ENCODE measurements at regions not wholly inside any gene's neighbourhood (a gene's known extent, or its start where the extent isn't known, plus 50 kb on each side); places are given as distances from the start of the nearest gene placed in this dataset.
"Not testable (repeated sequence)": the region's sequence is repeated elsewhere in the genome, so short reads cannot be mapped to it uniquely, and the experiment has no call there.

GRCh38 chrX:116732214-116732613 lies 269.4 kb upstream of the CT83 start:
- Histone ChIP-seq H3K4me1 (ENCODE audit: control insufficient read depth, low read depth, low read length) (peaks cover 1% of the 10 kb centered on the region), H3K27me3 (ENCODE audit: control insufficient read depth, insufficient read depth, low read length) (no peaks in the 10 kb centered on the region), H3K4me3 (ENCODE audit: low read length) (no peak overlapping the region), H3K9ac (ENCODE audit: low read length) (no peak overlapping the region), H3K27ac (ENCODE audit: low read length) (no peak overlapping the region), H3K36me3 (ENCODE audit: control insufficient read depth, low read depth, low read length) (no peaks in the 10 kb centered on the region), H3K9me3 (ENCODE audit: control insufficient read depth, low read depth, low read length) (no peaks in the 10 kb centered on the region)

- Histone ChIP-seq H3K9ac (ENCODE audit: low read length) (no peak overlapping the region), H3K4me1 (ENCODE audit: control insufficient read depth, low read depth, low read length) (peaks cover 12% of the 10 kb centered on the region), H3K36me3 (ENCODE audit: control insufficient read depth, low read depth, low read length) (no peaks in the 10 kb centered on the region), H3K27me3 (ENCODE audit: control insufficient read depth, insufficient read depth, low read length) (no peaks in the 10 kb centered on the region), H3K27ac (ENCODE audit: low read length) (peak overlapping the region; percentile 57), H3K9me3 (ENCODE audit: control insufficient read depth, low read depth, low read length) (no peaks in the 10 kb centered on the region), H3K4me3 (ENCODE audit: low read length) (peak overlapping the region; percentile 17)
Observed at GRCh38 chrX:116726806-116727205, 264.0 kb upstream of the CT83 start.

- no peak overlapping the region for H3K27ac ChIP-seq (ENCODE audit: low read length)
- no peaks in the 10 kb centered on the region for H3K9me3 ChIP-seq (ENCODE audit: control insufficient read depth, low read depth, low read length)
- no peak overlapping the region for H3K9ac ChIP-seq (ENCODE audit: low read length)
- no peak overlapping the region for H3K4me3 ChIP-seq (ENCODE audit: low read length)
- H3K27me3 ChIP-seq (ENCODE audit: control insufficient read depth, insufficient read depth, low read length) = no peaks in the 10 kb centered on the region
- H3K4me1 ChIP-seq (ENCODE audit: control insufficient read depth, low read depth, low read length) = no peaks in the 10 kb centered on the region
- no peaks in the 10 kb centered on the region for H3K36me3 ChIP-seq (ENCODE audit: control insufficient read depth, low read depth, low read length)
Observed at GRCh38 chrX:116694046-116694445, 231.3 kb upstream of the CT83 start.

- H3K36me3 ChIP-seq (ENCODE audit: control insufficient read depth, low read depth, low read length) = not testable (repeated sequence)
Observed at GRCh38 chrX:116679544-116679943, 216.8 kb upstream of the CT83 start.

GRCh38 chrX:116667346-116668134 lies 204.8 kb upstream of the CT83 start:
- no peaks in the 10 kb centered on the region for H3K36me3 ChIP-seq (ENCODE audit: control insufficient read depth, low read depth, low read length)
- H3K27me3 ChIP-seq (ENCODE audit: control insufficient read depth, insufficient read depth, low read length) = no peaks in the 10 kb centered on the region
- H3K4me3 ChIP-seq (ENCODE audit: low read length) = no peak overlapping the region
- no peaks in the 10 kb centered on the region for H3K9me3 ChIP-seq (ENCODE audit: control insufficient read depth, low read depth, low read length)
- H3K27ac ChIP-seq (ENCODE audit: low read length) = no peak overlapping the region
- H3K4me1 ChIP-seq (ENCODE audit: control insufficient read depth, low read depth, low read length) = no peaks in the 10 kb centered on the region
- H3K9ac ChIP-seq (ENCODE audit: low read length) = no peak overlapping the region

More at GRCh38 chrX:116679544-116679943, 216.8 kb upstream of the CT83 start:
- H3K9ac ChIP-seq (ENCODE audit: low read length); H3K4me3 ChIP-seq (ENCODE audit: low read length); H3K4me1 ChIP-seq (ENCODE audit: control insufficient read depth, low read depth, low read length); H3K27me3 ChIP-seq (ENCODE audit: control insufficient read depth, insufficient read depth, low read length); H3K9me3 ChIP-seq (ENCODE audit: control insufficient read depth, low read depth, low read length); H3K27ac ChIP-seq (ENCODE audit: low read length): not testable (repeated sequence)

GRCh38 chrX:116657071-116657470 lies 194.3 kb upstream of the CT83 start:
- H3K27ac ChIP-seq (ENCODE audit: low read length) = no peak overlapping the region
- H3K4me3 ChIP-seq (ENCODE audit: low read length) = no peak overlapping the region
- no peaks in the 10 kb centered on the region for H3K27me3 ChIP-seq (ENCODE audit: control insufficient read depth, insufficient read depth, low read length)
- no peaks in the 10 kb centered on the region for H3K9me3 ChIP-seq (ENCODE audit: control insufficient read depth, low read depth, low read length)
- H3K36me3 ChIP-seq (ENCODE audit: control insufficient read depth, low read depth, low read length) = no peaks in the 10 kb centered on the region
- no peak overlapping the region for H3K9ac ChIP-seq (ENCODE audit: low read length)
- H3K4me1 ChIP-seq (ENCODE audit: control insufficient read depth, low read depth, low read length) = peaks cover 4% of the 10 kb centered on the region

GRCh38 chrX:116628464-116628863 lies 165.7 kb upstream of the CT83 start:
- H3K4me1 ChIP-seq (ENCODE audit: control insufficient read depth, low read depth, low read length) = no peaks in the 10 kb centered on the region
- H3K27ac ChIP-seq (ENCODE audit: low read length) = no peak overlapping the region
- H3K4me3 ChIP-seq (ENCODE audit: low read length) = no peak overlapping the region
- no peaks in the 10 kb centered on the region for H3K9me3 ChIP-seq (ENCODE audit: control insufficient read depth, low read depth, low read length)
- no peak overlapping the region for H3K9ac ChIP-seq (ENCODE audit: low read length)
- H3K27me3 ChIP-seq (ENCODE audit: control insufficient read depth, insufficient read depth, low read length) = no peaks in the 10 kb centered on the region
- no peaks in the 10 kb centered on the region for H3K36me3 ChIP-seq (ENCODE audit: control insufficient read depth, low read depth, low read length)

GRCh38 chrX:116618546-116618945 lies 155.8 kb upstream of the CT83 start:
- H3K36me3 ChIP-seq (ENCODE audit: control insufficient read depth, low read depth, low read length) = no peaks in the 10 kb centered on the region
- no peak overlapping the region for H3K4me3 ChIP-seq (ENCODE audit: low read length)
- H3K9ac ChIP-seq (ENCODE audit: low read length) = no peak overlapping the region
- no peaks in the 10 kb centered on the region for H3K27me3 ChIP-seq (ENCODE audit: control insufficient read depth, insufficient read depth, low read length)
- no peaks in the 10 kb centered on the region for H3K4me1 ChIP-seq (ENCODE audit: control insufficient read depth, low read depth, low read length)
- no peak overlapping the region for H3K27ac ChIP-seq (ENCODE audit: low read length)
- H3K9me3 ChIP-seq (ENCODE audit: control insufficient read depth, low read depth, low read length) = no peaks in the 10 kb centered on the region

GRCh38 chrX:116607776-116608175 lies 145.0 kb upstream of the CT83 start:
- Histone ChIP-seq H3K36me3 (ENCODE audit: control insufficient read depth, low read depth, low read length) (no peaks in the 10 kb centered on the region), H3K9me3 (ENCODE audit: control insufficient read depth, low read depth, low read length) (no peaks in the 10 kb centered on the region), H3K9ac (ENCODE audit: low read length) (no peak overlapping the region), H3K27ac (ENCODE audit: low read length) (no peak overlapping the region), H3K4me1 (ENCODE audit: control insufficient read depth, low read depth, low read length) (no peaks in the 10 kb centered on the region), H3K27me3 (ENCODE audit: control insufficient read depth, insufficient read depth, low read length) (no peaks in the 10 kb centered on the region), H3K4me3 (ENCODE audit: low read length) (no peak overlapping the region)

- no peaks in the 10 kb centered on the region for H3K27me3 ChIP-seq (ENCODE audit: control insufficient read depth, insufficient read depth, low read length)
- no peaks in the 10 kb centered on the region for H3K36me3 ChIP-seq (ENCODE audit: control insufficient read depth, low read depth, low read length)
- H3K4me3 ChIP-seq (ENCODE audit: low read length) = no peak overlapping the region
- H3K9me3 ChIP-seq (ENCODE audit: control insufficient read depth, low read depth, low read length) = no peaks in the 10 kb centered on the region
- H3K4me1 ChIP-seq (ENCODE audit: control insufficient read depth, low read depth, low read length) = no peaks in the 10 kb centered on the region
- no peak overlapping the region for H3K9ac ChIP-seq (ENCODE audit: low read length)
- H3K27ac ChIP-seq (ENCODE audit: low read length) = no peak overlapping the region
Observed at GRCh38 chrX:116605576-116605975, 142.8 kb upstream of the CT83 start.

GRCh38 chrX:116596010-116596409 lies 133.2 kb upstream of the CT83 start:
- H3K27me3 ChIP-seq (ENCODE audit: control insufficient read depth, insufficient read depth, low read length) = no peaks in the 10 kb centered on the region
- no peak overlapping the region for H3K9ac ChIP-seq (ENCODE audit: low read length)
- H3K9me3 ChIP-seq (ENCODE audit: control insufficient read depth, low read depth, low read length) = no peaks in the 10 kb centered on the region
- no peaks in the 10 kb centered on the region for H3K4me1 ChIP-seq (ENCODE audit: control insufficient read depth, low read depth, low read length)
- no peaks in the 10 kb centered on the region for H3K36me3 ChIP-seq (ENCODE audit: control insufficient read depth, low read depth, low read length)
- H3K4me3 ChIP-seq (ENCODE audit: low read length) = no peak overlapping the region
- H3K27ac ChIP-seq (ENCODE audit: low read length) = no peak overlapping the region

Measured in iPS-18a (cell line).